ENCODE measurements at regions not wholly inside any gene's neighbourhood (a gene's known extent, or its start where the extent isn't known, plus 50 kb on each side); places are given as distances from the start of the nearest gene placed in this dataset.

GRCh38 chr22:34877506-34877905 is 188.5 kb upstream of the ISX start:
- no peaks in the 10 kb centered on the region for H3K4me1 ChIP-seq (ENCODE audit: control insufficient read depth, extremely low read depth, insufficient read depth, low read length)
- no peaks in the 10 kb centered on the region for H3K79me2 ChIP-seq (ENCODE audit: control insufficient read depth, insufficient read depth, low read length)
- no peak for FAIRE-seq
- H3K9me1 ChIP-seq (replicated peaks; ENCODE audit: control insufficient read depth, extremely low read depth, insufficient read depth, low read length), result no peaks in the 10 kb centered on the region
- no peak overlapping the region for H3K9ac ChIP-seq (replicated peaks; ENCODE audit: extremely low read depth, insufficient read depth, low read length)
- H3K27me3 ChIP-seq (ENCODE audit: control insufficient read depth in 2 of 2, insufficient read depth in 2 of 2, low read length in 2 of 2), result no peaks in the 10 kb centered on the region
- no peak overlapping the region for H2AFZ ChIP-seq (ENCODE audit: low read depth, low read length)
- peaks cover 7% of the 10 kb centered on the region for H3K9me3 ChIP-seq (replicated peaks; ENCODE audit: control insufficient read depth, insufficient read depth, low read length)
- no TSS peak for BruUV-seq (replicated peaks)
- dilution Hi-C loops (cut with MboI; ENCODE audit: extremely low pct_ligation_motif_present, low sequenced_read_pairs), result no loop called here
- H3K36me3 ChIP-seq (ENCODE audit: control insufficient read depth in 2 of 2, extremely low read depth in 1 of 2, insufficient read depth in 2 of 2, low read length in 2 of 2), result no peaks in the 10 kb centered on the region
- intact Hi-C loops (cut with micrococcal nuclease), result no loop called here
- H3K4me2 ChIP-seq (ENCODE audit: insufficient read depth, low read length), result no peak overlapping the region
- H3K27ac ChIP-seq (ENCODE audit: insufficient read depth, low read depth, low read length), result no peak overlapping the region
- no peak overlapping the region for H3K4me3 ChIP-seq (replicated peaks in 1 of 3; ENCODE audit: insufficient read depth in 1 of 3, low read depth in 1 of 3, low read length in 3 of 3)
- ChIA-PET POLR2A (no interaction called here), CTCF (no interaction called here)
- no peaks in the 10 kb centered on the region for H4K20me1 ChIP-seq (replicated peaks; ENCODE audit: control insufficient read depth, extremely low read depth, insufficient read depth, low read length)
- no peak for DNase-seq (ENCODE audit: low read depth, low spot score)
- TF ChIP-seq MAX (IDR thresholded peaks at IDR 0.05; ENCODE audit: insufficient read depth, insufficient read length), result no peak
- TF ChIP-seq GATA2 (IDR thresholded peaks at IDR 0.05; ENCODE audit: insufficient read depth, insufficient read length, low read depth, low read length), result no peak
- no peak for TF ChIP-seq FOS (IDR thresholded peaks at IDR 0.05; ENCODE audit: borderline replicate concordance, insufficient read depth, low read length)
- TF ChIP-seq, protein P1, sequence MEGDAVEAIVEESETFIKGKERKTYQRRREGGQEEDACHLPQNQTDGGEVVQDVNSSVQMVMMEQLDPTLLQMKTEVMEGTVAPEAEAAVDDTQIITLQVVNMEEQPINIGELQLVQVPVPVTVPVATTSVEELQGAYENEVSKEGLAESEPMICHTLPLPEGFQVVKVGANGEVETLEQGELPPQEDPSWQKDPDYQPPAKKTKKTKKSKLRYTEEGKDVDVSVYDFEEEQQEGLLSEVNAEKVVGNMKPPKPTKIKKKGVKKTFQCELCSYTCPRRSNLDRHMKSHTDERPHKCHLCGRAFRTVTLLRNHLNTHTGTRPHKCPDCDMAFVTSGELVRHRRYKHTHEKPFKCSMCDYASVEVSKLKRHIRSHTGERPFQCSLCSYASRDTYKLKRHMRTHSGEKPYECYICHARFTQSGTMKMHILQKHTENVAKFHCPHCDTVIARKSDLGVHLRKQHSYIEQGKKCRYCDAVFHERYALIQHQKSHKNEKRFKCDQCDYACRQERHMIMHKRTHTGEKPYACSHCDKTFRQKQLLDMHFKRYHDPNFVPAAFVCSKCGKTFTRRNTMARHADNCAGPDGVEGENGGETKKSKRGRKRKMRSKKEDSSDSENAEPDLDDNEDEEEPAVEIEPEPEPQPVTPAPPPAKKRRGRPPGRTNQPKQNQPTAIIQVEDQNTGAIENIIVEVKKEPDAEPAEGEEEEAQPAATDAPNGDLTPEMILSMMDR (IDR thresholded peaks at IDR 0.05; ENCODE audit: extremely low read depth in 1 of 2, insufficient read depth in 1 of 2, low read depth in 1 of 2, low read length in 2 of 2), result no peak
- no peak for TF ChIP-seq POLR2AphosphoS5 (IDR thresholded peaks at IDR 0.05; ENCODE audit: insufficient read depth, low read depth, low read length)
- TF ChIP-seq EZH2 (IDR thresholded peaks at IDR 0.05; ENCODE audit: borderline replicate concordance, low read depth, low read length, severe bottlenecking), result no peak
- TF ChIP-seq JUN (IDR thresholded peaks at IDR 0.05; ENCODE audit: borderline replicate concordance, insufficient read depth, insufficient read length, low read depth), result no peak
- no peak for TF ChIP-seq MYC (IDR thresholded peaks at IDR 0.05; ENCODE audit: low read depth, low read length)
- no peak for TF ChIP-seq POLR2A (IDR thresholded peaks at IDR 0.05; ENCODE audit: low read depth, low read length)

All from endothelial cell of umbilical vein (primary cell).